ENCODE measurements at regions not wholly inside any gene's neighbourhood (a gene's known extent, or its start where the extent isn't known, plus 50 kb on each side); places are given as distances from the start of the nearest gene placed in this dataset.

- no peak for TF ChIP-seq POLR2AphosphoS5 (IDR thresholded peaks at IDR 0.05; ENCODE audit: insufficient read depth, low read depth, low read length)
- TF ChIP-seq, protein P1, sequence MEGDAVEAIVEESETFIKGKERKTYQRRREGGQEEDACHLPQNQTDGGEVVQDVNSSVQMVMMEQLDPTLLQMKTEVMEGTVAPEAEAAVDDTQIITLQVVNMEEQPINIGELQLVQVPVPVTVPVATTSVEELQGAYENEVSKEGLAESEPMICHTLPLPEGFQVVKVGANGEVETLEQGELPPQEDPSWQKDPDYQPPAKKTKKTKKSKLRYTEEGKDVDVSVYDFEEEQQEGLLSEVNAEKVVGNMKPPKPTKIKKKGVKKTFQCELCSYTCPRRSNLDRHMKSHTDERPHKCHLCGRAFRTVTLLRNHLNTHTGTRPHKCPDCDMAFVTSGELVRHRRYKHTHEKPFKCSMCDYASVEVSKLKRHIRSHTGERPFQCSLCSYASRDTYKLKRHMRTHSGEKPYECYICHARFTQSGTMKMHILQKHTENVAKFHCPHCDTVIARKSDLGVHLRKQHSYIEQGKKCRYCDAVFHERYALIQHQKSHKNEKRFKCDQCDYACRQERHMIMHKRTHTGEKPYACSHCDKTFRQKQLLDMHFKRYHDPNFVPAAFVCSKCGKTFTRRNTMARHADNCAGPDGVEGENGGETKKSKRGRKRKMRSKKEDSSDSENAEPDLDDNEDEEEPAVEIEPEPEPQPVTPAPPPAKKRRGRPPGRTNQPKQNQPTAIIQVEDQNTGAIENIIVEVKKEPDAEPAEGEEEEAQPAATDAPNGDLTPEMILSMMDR (IDR thresholded peaks at IDR 0.05; ENCODE audit: extremely low read depth in 1 of 2, insufficient read depth in 1 of 2, low read depth in 1 of 2, low read length in 2 of 2), result no peak
- no peak for TF ChIP-seq POLR2A (IDR thresholded peaks at IDR 0.05; ENCODE audit: low read depth, low read length)
These were observed 51.1 kb upstream of the FRMD6 start for GRCh38 chr14:51600658-51601057.

All from endothelial cell of umbilical vein (primary cell).